SK-N-SH treated with all-trans-retinoic acid at 6 μM for 48 hours (cell line): ENCODE measurements at regions not wholly inside any gene's neighbourhood (a gene's known extent, or its start where the extent isn't known, plus 50 kb on each side); places are given as distances from the start of the nearest gene placed in this dataset.

Experiments
- ATAC-seq: fragments of 200-7000 bp; cut with Tn5 transposase; 3 replicates; pipeline ENCODE4 v1.9.1; 2020; ENCODE audit warnings: mild to moderate bottlenecking, moderate library complexity
- ARNTL ChIP-seq: fragments of 450-650 bp; formaldehyde crosslinking; IDR thresholded peaks from 2 replicates; pipeline ENCODE4 v1.5.0; 2020; ENCODE audit warnings: low read depth, mild to moderate bottlenecking, moderate library complexity, borderline replicate concordance
- CSDC2 ChIP-seq: fragments of 250-450 bp; sonication (Bioruptor Pico); IDR thresholded peaks from 2 replicates; pipeline ENCODE4 v1.5.0; 2020; ENCODE audit warnings: mild to moderate bottlenecking, moderate library complexity
- ESRRG ChIP-seq: fragments of 250-450 bp; sonication (Bioruptor Pico); IDR thresholded peaks from 2 replicates; pipeline ENCODE4 v1.6.1; 2021; ENCODE audit warnings: mild to moderate bottlenecking
- GLIS3 ChIP-seq: fragments of 250-450 bp; sonication (Bioruptor Pico); IDR thresholded peaks from 2 replicates; pipeline ENCODE4 v1.5.0; 2020; ENCODE audit warnings: mild to moderate bottlenecking, moderate library complexity
- ISL1 ChIP-seq: fragments of 250-450 bp; sonication (Bioruptor Pico); IDR thresholded peaks from 2 replicates; pipeline ENCODE4 v2.1.2; 2022; ENCODE audit warnings: mild to moderate bottlenecking, moderate library complexity
- OSR1 ChIP-seq: fragments of 250-450 bp; sonication (Bioruptor Pico); IDR thresholded peaks from 2 replicates; pipeline ENCODE4 v1.8.0; 2022; ENCODE audit warnings: moderate library complexity, mild to moderate bottlenecking, inconsistent platforms
- PPARA ChIP-seq: fragments of 250-450 bp; sonication (Bioruptor Pico); IDR thresholded peaks from 2 replicates; pipeline ENCODE4 v1.5.0; 2020; ENCODE audit warnings: mild to moderate bottlenecking, borderline replicate concordance
- RARB ChIP-seq: fragments of 250-450 bp; sonication (Bioruptor Pico); IDR thresholded peaks from 2 replicates; pipeline ENCODE4 v1.8.0; 2021; ENCODE audit warnings: mild to moderate bottlenecking, moderate library complexity
- SNAI2 ChIP-seq: fragments of 250-450 bp; sonication (Bioruptor Pico); IDR thresholded peaks from 2 replicates; pipeline ENCODE4 v1.5.0; 2020; ENCODE audit warnings: mild to moderate bottlenecking, moderate library complexity
- TCF4 ChIP-seq: fragments of 250-450 bp; sonication (Bioruptor Pico); IDR thresholded peaks from 2 replicates; pipeline ENCODE4 v1.8.0; 2021; ENCODE audit warnings: mild to moderate bottlenecking, moderate library complexity, borderline replicate concordance
- TOX ChIP-seq: fragments of 250-450 bp; sonication (Bioruptor Pico); IDR thresholded peaks from 2 replicates; pipeline ENCODE4 v1.8.0; 2021; ENCODE audit warnings: mild to moderate bottlenecking, moderate library complexity, borderline replicate concordance
- ZC3H10 ChIP-seq: fragments of 250-450 bp; sonication (Bioruptor Pico); IDR thresholded peaks from 2 replicates; pipeline ENCODE4 v1.5.1; 2021; ENCODE audit warnings: mild to moderate bottlenecking, moderate library complexity
- ZFP3 ChIP-seq: fragments of 250-450 bp; sonication (Bioruptor Pico); IDR thresholded peaks from 2 replicates; pipeline ENCODE4 v1.5.0; 2020; ENCODE audit warnings: mild to moderate bottlenecking, moderate library complexity
- ZFP30 ChIP-seq: fragments of 450-650 bp; formaldehyde crosslinking; IDR thresholded peaks from 2 replicates; pipeline ENCODE4 v1.5.0; 2022; ENCODE audit warnings: mild to moderate bottlenecking, moderate library complexity
- ZNF565 ChIP-seq: fragments of 450-650 bp; formaldehyde crosslinking; conservative IDR thresholded peaks from 2 replicates; pipeline ENCODE4 v1.5.0; 2020; ENCODE audit warnings: low read depth, mild to moderate bottlenecking, moderate library complexity
- ZNF70 ChIP-seq: fragments of 450-650 bp; formaldehyde crosslinking; IDR thresholded peaks from 2 replicates; pipeline ENCODE4 v1.5.0; 2020; ENCODE audit warnings: mild to moderate bottlenecking, moderate library complexity
- ZNF8 ChIP-seq: fragments of 450-650 bp; formaldehyde crosslinking; IDR thresholded peaks from 2 replicates; pipeline ENCODE4 v1.5.0; 2020; ENCODE audit warnings: mild to moderate bottlenecking, moderate library complexity
- TF ChIP-seq, protein P1 (sequence below): fragments of 250-450 bp; sonication (Bioruptor Pico); IDR thresholded peaks from 2 replicates; pipeline ENCODE4 v1.5.1; 2020; ENCODE audit warnings: low read depth, mild to moderate bottlenecking, moderate library complexity
- TF ChIP-seq, protein P2 (sequence below): fragments of 250-450 bp; sonication (Bioruptor Pico); IDR thresholded peaks from 2 replicates; pipeline ENCODE4 v1.5.0; 2020; ENCODE audit warnings: mild to moderate bottlenecking, moderate library complexity
- TF ChIP-seq, protein P3 (sequence below): fragments of 250-450 bp; sonication (Bioruptor Pico); IDR thresholded peaks from 2 replicates; pipeline ENCODE4 v1.8.0; 2021; ENCODE audit warnings: low read depth, mild to moderate bottlenecking, moderate library complexity, borderline replicate concordance
- TF ChIP-seq, protein P4 (sequence below): fragments of 250-450 bp; sonication (Bioruptor Pico); IDR thresholded peaks from 2 replicates; pipeline ENCODE4 v1.5.1; 2021; ENCODE audit warnings: mild to moderate bottlenecking, moderate library complexity
- TF ChIP-seq, protein P5 (sequence below): fragments of 250-450 bp; sonication (Bioruptor Pico); IDR thresholded peaks from 2 replicates; pipeline ENCODE4 v1.8.0; 2020; ENCODE audit warnings: mild to moderate bottlenecking, moderate library complexity, borderline replicate concordance

DNA sequence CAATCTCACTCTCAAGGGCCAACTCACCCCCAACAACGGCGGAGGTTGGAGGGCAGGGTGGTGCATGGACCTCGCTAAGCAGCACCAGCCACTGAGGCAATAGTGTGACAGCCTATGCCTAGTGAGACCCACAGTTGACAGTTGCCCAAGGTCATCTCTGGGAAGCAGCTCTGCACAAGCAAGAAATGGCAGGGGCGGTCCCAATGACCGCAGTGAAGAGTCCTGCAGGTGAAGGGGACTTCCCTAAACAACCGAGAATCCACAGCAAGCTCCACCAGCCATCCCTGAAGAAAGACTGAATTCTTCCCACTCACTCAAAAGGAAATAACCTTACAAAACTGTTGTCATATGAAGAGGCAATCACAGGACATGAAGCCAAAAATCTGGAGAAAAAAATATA lies 313.4 kb upstream of the ID2 start:
- no peak for ATAC-seq
- TF ChIP-seq, protein P1, sequence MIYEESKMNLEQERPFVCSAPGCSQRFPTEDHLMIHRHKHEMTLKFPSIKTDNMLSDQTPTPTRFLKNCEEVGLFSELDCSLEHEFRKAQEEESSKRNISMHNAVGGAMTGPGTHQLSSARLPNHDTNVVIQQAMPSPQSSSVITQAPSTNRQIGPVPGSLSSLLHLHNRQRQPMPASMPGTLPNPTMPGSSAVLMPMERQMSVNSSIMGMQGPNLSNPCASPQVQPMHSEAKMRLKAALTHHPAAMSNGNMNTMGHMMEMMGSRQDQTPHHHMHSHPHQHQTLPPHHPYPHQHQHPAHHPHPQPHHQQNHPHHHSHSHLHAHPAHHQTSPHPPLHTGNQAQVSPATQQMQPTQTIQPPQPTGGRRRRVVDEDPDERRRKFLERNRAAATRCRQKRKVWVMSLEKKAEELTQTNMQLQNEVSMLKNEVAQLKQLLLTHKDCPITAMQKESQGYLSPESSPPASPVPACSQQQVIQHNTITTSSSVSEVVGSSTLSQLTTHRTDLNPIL, result no peak
- no peak for TF ChIP-seq PPARA
- TF ChIP-seq, protein P2, sequence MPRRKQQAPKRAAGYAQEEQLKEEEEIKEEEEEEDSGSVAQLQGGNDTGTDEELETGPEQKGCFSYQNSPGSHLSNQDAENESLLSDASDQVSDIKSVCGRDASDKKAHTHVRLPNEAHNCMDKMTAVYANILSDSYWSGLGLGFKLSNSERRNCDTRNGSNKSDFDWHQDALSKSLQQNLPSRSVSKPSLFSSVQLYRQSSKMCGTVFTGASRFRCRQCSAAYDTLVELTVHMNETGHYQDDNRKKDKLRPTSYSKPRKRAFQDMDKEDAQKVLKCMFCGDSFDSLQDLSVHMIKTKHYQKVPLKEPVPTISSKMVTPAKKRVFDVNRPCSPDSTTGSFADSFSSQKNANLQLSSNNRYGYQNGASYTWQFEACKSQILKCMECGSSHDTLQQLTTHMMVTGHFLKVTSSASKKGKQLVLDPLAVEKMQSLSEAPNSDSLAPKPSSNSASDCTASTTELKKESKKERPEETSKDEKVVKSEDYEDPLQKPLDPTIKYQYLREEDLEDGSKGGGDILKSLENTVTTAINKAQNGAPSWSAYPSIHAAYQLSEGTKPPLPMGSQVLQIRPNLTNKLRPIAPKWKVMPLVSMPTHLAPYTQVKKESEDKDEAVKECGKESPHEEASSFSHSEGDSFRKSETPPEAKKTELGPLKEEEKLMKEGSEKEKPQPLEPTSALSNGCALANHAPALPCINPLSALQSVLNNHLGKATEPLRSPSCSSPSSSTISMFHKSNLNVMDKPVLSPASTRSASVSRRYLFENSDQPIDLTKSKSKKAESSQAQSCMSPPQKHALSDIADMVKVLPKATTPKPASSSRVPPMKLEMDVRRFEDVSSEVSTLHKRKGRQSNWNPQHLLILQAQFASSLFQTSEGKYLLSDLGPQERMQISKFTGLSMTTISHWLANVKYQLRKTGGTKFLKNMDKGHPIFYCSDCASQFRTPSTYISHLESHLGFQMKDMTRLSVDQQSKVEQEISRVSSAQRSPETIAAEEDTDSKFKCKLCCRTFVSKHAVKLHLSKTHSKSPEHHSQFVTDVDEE (CRISPR knock-in tag), result no peak
- TF ChIP-seq TOX (CRISPR knock-in tag), result no peak
- no peak for TF ChIP-seq ZNF70 (CRISPR knock-in tag)
- no peak for TF ChIP-seq SNAI2 (CRISPR knock-in tag)
- TF ChIP-seq ESRRG (CRISPR knock-in tag), result no peak
- TF ChIP-seq ISL1 (CRISPR knock-in tag), result no peak
- no peak for TF ChIP-seq ZC3H10 (CRISPR knock-in tag)
- TF ChIP-seq, protein P3, sequence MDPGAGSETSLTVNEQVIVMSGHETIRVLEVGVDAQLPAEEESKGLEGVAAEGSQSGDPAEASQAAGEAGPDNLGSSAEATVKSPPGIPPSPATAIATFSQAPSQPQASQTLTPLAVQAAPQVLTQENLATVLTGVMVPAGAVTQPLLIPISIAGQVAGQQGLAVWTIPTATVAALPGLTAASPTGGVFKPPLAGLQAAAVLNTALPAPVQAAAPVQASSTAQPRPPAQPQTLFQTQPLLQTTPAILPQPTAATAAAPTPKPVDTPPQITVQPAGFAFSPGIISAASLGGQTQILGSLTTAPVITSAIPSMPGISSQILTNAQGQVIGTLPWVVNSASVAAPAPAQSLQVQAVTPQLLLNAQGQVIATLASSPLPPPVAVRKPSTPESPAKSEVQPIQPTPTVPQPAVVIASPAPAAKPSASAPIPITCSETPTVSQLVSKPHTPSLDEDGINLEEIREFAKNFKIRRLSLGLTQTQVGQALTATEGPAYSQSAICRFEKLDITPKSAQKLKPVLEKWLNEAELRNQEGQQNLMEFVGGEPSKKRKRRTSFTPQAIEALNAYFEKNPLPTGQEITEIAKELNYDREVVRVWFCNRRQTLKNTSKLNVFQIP (CRISPR knock-in tag), result no peak
- no peak for TF ChIP-seq OSR1
- TF ChIP-seq TCF4 (CRISPR knock-in tag), result no peak
- TF ChIP-seq CSDC2 (CRISPR knock-in tag), result no peak
- no peak for TF ChIP-seq ZNF565 (CRISPR knock-in tag)
- no peak for TF ChIP-seq ZFP30 (CRISPR knock-in tag)
- TF ChIP-seq, protein P4, sequence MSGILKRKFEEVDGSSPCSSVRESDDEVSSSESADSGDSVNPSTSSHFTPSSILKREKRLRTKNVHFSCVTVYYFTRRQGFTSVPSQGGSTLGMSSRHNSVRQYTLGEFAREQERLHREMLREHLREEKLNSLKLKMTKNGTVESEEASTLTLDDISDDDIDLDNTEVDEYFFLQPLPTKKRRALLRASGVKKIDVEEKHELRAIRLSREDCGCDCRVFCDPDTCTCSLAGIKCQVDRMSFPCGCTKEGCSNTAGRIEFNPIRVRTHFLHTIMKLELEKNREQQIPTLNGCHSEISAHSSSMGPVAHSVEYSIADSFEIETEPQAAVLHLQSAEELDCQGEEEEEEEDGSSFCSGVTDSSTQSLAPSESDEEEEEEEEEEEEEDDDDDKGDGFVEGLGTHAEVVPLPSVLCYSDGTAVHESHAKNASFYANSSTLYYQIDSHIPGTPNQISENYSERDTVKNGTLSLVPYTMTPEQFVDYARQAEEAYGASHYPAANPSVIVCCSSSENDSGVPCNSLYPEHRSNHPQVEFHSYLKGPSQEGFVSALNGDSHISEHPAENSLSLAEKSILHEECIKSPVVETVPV, result no peak
- TF ChIP-seq GLIS3 (CRISPR knock-in tag), result no peak
- TF ChIP-seq ZFP3 (CRISPR knock-in tag), result no peak
- TF ChIP-seq RARB, result no peak

DNA sequence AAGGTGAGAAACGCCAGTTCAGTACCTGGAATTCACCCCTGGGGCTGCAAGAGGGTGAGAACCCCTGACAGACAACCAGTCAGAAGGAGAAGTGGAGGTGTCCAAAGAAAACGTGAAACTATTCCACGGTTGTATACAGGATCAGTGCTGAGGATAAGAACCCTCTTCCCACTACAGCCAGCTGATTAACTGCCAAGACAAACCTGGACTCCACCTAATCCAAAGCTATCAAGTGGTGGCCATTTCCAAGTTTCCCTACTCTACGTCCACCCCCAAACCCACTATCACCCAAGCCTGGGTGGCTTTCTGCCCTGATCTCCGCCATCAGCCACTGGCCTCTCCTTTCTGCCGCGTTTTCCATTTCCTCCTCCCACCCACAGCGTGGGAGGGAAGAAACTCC lies 312.3 kb upstream of the ID2 start:
- TF ChIP-seq ZFP30 (CRISPR knock-in tag), result no peak
- no peak for TF ChIP-seq ARNTL
- no peak for TF ChIP-seq GLIS3 (CRISPR knock-in tag)
- TF ChIP-seq, protein P5, sequence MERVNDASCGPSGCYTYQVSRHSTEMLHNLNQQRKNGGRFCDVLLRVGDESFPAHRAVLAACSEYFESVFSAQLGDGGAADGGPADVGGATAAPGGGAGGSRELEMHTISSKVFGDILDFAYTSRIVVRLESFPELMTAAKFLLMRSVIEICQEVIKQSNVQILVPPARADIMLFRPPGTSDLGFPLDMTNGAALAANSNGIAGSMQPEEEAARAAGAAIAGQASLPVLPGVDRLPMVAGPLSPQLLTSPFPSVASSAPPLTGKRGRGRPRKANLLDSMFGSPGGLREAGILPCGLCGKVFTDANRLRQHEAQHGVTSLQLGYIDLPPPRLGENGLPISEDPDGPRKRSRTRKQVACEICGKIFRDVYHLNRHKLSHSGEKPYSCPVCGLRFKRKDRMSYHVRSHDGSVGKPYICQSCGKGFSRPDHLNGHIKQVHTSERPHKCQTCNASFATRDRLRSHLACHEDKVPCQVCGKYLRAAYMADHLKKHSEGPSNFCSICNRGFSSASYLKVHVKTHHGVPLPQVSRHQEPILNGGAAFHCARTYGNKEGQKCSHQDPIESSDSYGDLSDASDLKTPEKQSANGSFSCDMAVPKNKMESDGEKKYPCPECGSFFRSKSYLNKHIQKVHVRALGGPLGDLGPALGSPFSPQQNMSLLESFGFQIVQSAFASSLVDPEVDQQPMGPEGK, result no peak
- no peak for TF ChIP-seq OSR1
- no peak for TF ChIP-seq TOX (CRISPR knock-in tag)
- TF ChIP-seq, protein P3 (CRISPR knock-in tag), result no peak
- no peak for TF ChIP-seq ESRRG (CRISPR knock-in tag)
- TF ChIP-seq, protein P1, result no peak
- TF ChIP-seq, protein P2 (CRISPR knock-in tag), result no peak
- TF ChIP-seq ZNF70 (CRISPR knock-in tag), result no peak
- TF ChIP-seq TCF4 (CRISPR knock-in tag), result no peak
- no peak for TF ChIP-seq CSDC2 (CRISPR knock-in tag)
- no peak for TF ChIP-seq ZNF8 (CRISPR knock-in tag)
- TF ChIP-seq, all 23 proteins: peak for 0
- ATAC-seq, result no peak
